KMS-11 (cell line): ENCODE measurements at regions not wholly inside any gene's neighbourhood (a gene's known extent, or its start where the extent isn't known, plus 50 kb on each side); places are given as distances from the start of the nearest gene placed in this dataset.
"Not testable (repeated sequence)": the region's sequence is repeated elsewhere in the genome, so short reads cannot be mapped to it uniquely, and the experiment has no call there.

Experiments used
- H2AFZ ChIP-seq: fragments of 200-600 bp; sonication (generic); 2 replicates; pipeline ENCODE4 v1.6.1; 2016; ENCODE audit warnings: antibody characterized with exemption, mixed run types, low read depth
- H3K27ac ChIP-seq: fragments of 200-600 bp; sonication (generic); 2 replicates; pipeline ENCODE4 v1.6.1; 2016; ENCODE audit warnings: mild to moderate bottlenecking, mixed run types
- H3K27me3 ChIP-seq: fragments of 200-600 bp; sonication (generic); 2 replicates; pipeline ENCODE4 v1.6.1; 2017; ENCODE audit warnings: mild to moderate bottlenecking, low read depth, mixed run types, moderate library complexity; ENCODE audit not compliant: insufficient read depth
- H3K36me3 ChIP-seq: fragments of 200-600 bp; sonication (generic); 2 replicates; pipeline ENCODE4 v1.6.1; 2017; ENCODE audit warnings: mild to moderate bottlenecking, mixed run types; ENCODE audit not compliant: insufficient read depth
- H3K4me1 ChIP-seq: fragments of 200-600 bp; sonication (generic); 2 replicates; pipeline ENCODE4 v1.6.1; 2016; ENCODE audit warnings: mild to moderate bottlenecking, low read depth, mixed run types; ENCODE audit not compliant: poor library complexity, severe bottlenecking
- H3K4me2 ChIP-seq: fragments of 200-600 bp; sonication (generic); 2 replicates; pipeline ENCODE4 v1.7.0; 2016; ENCODE audit warnings: mild to moderate bottlenecking, mixed run types
- H3K4me3 ChIP-seq: fragments of 200-600 bp; sonication (generic); IDR thresholded peaks from 2 replicates; pipeline ENCODE4 v1.6.1; 2017; ENCODE audit warnings: low read depth, low read length, mixed read lengths; ENCODE audit not compliant: insufficient read depth
- H3K79me2 ChIP-seq: fragments of 200-600 bp; sonication (generic); 2 replicates; pipeline ENCODE4 v1.6.1; 2016; ENCODE audit warnings: low read depth, mixed run types; ENCODE audit not compliant: insufficient read depth
- H3K9ac ChIP-seq: fragments of 200-600 bp; sonication (generic); 2 replicates; pipeline ENCODE4 v1.6.1; 2016; ENCODE audit warnings: mild to moderate bottlenecking, mixed run types
- H4K20me1 ChIP-seq: fragments of 200-600 bp; sonication (generic); 2 replicates; pipeline ENCODE4 v1.6.1; 2016; ENCODE audit warnings: mild to moderate bottlenecking, mixed run types; ENCODE audit not compliant: insufficient read depth
- CTCF ChIP-seq: fragments of 200-600 bp; sonication (generic); conservative IDR thresholded peaks from 2 replicates; pipeline ENCODE4 v1.6.1; 2017; ENCODE audit warnings: low read depth, mild to moderate bottlenecking, antibody characterized with exemption, low read length, moderate library complexity, mixed read lengths

GRCh38 chr6:69580706-69581105 is 216.1 kb downstream of the LMBRD1 start:
- Histone ChIP-seq H3K27me3 (no peaks in the 10 kb centered on the region), H3K4me1 (peaks cover 26% of the 10 kb centered on the region), H4K20me1 (no peaks in the 10 kb centered on the region), H3K27ac (no peak overlapping the region), H3K4me2 (no peak overlapping the region; the same call in 1 of the 2 replicates), H3K79me2 (no peaks in the 10 kb centered on the region), H3K9ac (no peak overlapping the region), H3K4me3 (no peak overlapping the region), H2AFZ (no peak overlapping the region), H3K36me3 (no peaks in the 10 kb centered on the region)
- TF ChIP-seq CTCF: no peak

DNA sequence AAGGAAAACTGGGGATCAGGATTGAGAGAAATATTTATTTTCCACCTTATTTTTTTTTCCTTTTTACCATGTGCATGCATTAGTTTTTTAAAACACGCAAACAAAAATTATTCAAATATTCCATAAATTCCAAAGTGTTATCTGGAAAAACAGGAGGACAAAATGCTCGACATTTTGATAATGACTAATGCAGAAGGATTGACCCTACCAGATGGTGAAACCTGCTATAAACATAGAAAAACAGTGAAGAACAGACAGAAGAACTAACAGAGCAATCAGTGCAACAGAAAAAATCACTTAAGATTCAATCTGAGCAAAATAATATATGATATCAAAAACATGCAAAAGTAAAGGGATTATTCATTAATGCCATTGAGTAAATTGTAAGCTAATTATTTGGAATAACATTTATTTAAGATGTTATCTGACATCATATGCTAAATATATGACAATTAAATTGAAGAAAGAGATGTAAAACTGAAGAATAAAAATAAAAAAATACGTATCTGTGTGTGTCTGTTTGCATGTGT is 218.4 kb downstream of the LMBRD1 start:
- no peak for TF ChIP-seq CTCF
- no peak overlapping the region for H2AFZ ChIP-seq
- no peak overlapping the region for H3K4me2 ChIP-seq
- H3K36me3 ChIP-seq: no peaks in the 10 kb centered on the region
- no peaks in the 10 kb centered on the region for H3K79me2 ChIP-seq
- H3K4me3 ChIP-seq: no peak overlapping the region
- H3K4me1 ChIP-seq: peaks cover 12% of the 10 kb centered on the region
- no peaks in the 10 kb centered on the region for H3K27me3 ChIP-seq
- H3K27ac ChIP-seq: no peak overlapping the region
- H4K20me1 ChIP-seq: no peaks in the 10 kb centered on the region
- no peak overlapping the region for H3K9ac ChIP-seq

DNA sequence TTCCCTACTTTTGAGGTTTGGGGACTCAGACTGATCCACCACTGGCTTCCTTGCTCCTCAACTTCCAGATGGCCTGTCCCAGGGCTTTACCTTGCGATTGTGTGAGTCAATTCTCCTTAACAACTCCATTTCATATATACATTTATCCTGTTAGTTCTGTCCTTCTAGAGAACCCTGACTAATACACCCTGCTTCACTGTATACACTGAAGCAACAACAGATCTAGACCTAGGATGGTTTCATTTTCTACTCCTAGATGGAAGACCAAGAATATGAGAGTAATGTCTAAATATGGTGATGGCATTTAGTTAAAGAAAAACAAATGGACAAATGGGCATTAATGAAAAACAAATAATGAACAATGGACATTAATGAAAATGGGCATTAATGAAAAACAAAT is 225.6 kb downstream of the LMBRD1 start:
- Histone ChIP-seq H3K27me3 (no peaks in the 10 kb centered on the region), H3K4me1 (no peaks in the 10 kb centered on the region), H3K9ac (no peak overlapping the region), H2AFZ (no peak overlapping the region), H3K79me2 (no peaks in the 10 kb centered on the region), H3K36me3 (no peaks in the 10 kb centered on the region), H4K20me1 (no peaks in the 10 kb centered on the region), H3K4me3 (no peak overlapping the region), H3K4me2 (no peak overlapping the region), H3K27ac (no peak overlapping the region)
- TF ChIP-seq CTCF: no peak

- Histone ChIP-seq H2AFZ (no peak overlapping the region), H3K4me1 (no peaks in the 10 kb centered on the region), H3K27me3 (no peaks in the 10 kb centered on the region), H3K27ac (no peak overlapping the region), H3K4me2 (no peak overlapping the region), H4K20me1 (no peaks in the 10 kb centered on the region), H3K36me3 (no peaks in the 10 kb centered on the region), H3K9ac (no peak overlapping the region), H3K79me2 (no peaks in the 10 kb centered on the region), H3K4me3 (no peak overlapping the region)
- TF ChIP-seq CTCF: no peak
These were observed 226.7 kb downstream of the LMBRD1 start for GRCh38 chr6:69570106-69570505.

DNA sequence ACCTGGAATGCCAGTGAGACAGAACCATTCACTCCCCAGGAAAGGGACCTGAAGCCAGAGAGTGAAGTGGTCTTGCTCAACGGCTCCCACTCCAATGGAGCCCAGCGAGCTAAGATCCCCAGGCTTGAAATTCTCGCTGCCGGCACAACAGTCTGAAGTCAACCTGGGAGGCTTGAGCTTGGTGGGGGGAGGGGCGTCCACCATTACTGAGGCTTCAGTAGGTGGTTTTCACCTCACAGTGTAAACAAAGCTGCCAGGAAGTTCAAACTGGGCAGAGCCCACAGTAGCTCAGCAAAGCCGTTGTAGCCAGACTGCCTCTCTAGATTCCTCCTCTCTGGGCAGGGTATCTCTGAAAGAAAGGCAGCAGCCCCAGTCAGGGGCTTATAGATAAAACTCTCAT is 236.2 kb downstream of the LMBRD1 start:
- H3K36me3 ChIP-seq, H3K79me2 ChIP-seq, H3K27me3 ChIP-seq, H3K9ac ChIP-seq, H2AFZ ChIP-seq, H3K27ac ChIP-seq, H3K4me2 ChIP-seq, H3K4me1 ChIP-seq, H4K20me1 ChIP-seq, H3K4me3 ChIP-seq: not testable (repeated sequence)
